GM12878 (cell line): ENCODE measurements at regions not wholly inside any gene's neighbourhood (a gene's known extent, or its start where the extent isn't known, plus 50 kb on each side); places are given as distances from the start of the nearest gene placed in this dataset.
"Not testable (repeated sequence)": the region's sequence is repeated elsewhere in the genome, so short reads cannot be mapped to it uniquely, and the experiment has no call there.

Experiments used
- ATAC-seq: fragments of 200-7000 bp; cut with Tn5 transposase; 3 replicates; pipeline ENCODE4 v1.9.1; 2020; ENCODE audit warnings: mild to moderate bottlenecking, moderate library complexity
- BruUV-seq: library from RNA; stranded (reverse); fragments of 400-500 nt; replicated peaks from 2 replicates; lab custom pipeline; 2021; lab: Mats Ljungman, UMichigan
- CTCF ChIA-PET: fragments of 300-600 bp; sonication (Branson Sonifier 250); formaldehyde crosslinking; extraction: SDS; loops from one replicate; lab custom pipeline; 2021; ENCODE audit warnings: inconsistent platforms; lab: Yijun Ruan, JAX
- POLR2A ChIA-PET: fragments of 350-600 bp; formaldehyde crosslinking; extraction: SDS; loops from one replicate; lab custom pipeline; 2021; ENCODE audit warnings: inconsistent platforms; lab: Charles Lee
- RAD21 ChIA-PET: fragments of 300-600 bp; sonication (Branson Sonifier 250); formaldehyde crosslinking; loops from one replicate; lab custom pipeline; 2023; ENCODE audit warnings: antibody characterized with exemption; ENCODE audit not compliant: unreplicated experiment; lab: Charles Lee
- SMC1A ChIA-PET: fragments of 300-600 bp; sonication (Branson Sonifier 250); formaldehyde crosslinking; loops from one replicate; lab custom pipeline; 2023; ENCODE audit not compliant: unreplicated experiment, uncharacterized antibody; lab: Charles Lee
- DNase-seq: peaks from one replicate; pipeline ENCODE4 v3.0.0-alpha.2; 2011; ENCODE audit warnings: low read depth, low spot score
- FAIRE-seq: peaks from 3 replicates; lab custom pipeline; 2011; peaks lifted over from hg19 to GRCh38; lab: Jason Lieb, UNC
- H2AFZ ChIP-seq: 2 replicates; pipeline ENCODE4 v1.6.0; 2011; ENCODE audit warnings: low read depth, low read length, control low read depth; ENCODE audit not compliant: control insufficient read depth
- H3K27ac ChIP-seq: 2 replicates; pipeline ENCODE4 v1.5.1; 2011; ENCODE audit warnings: control low read depth; ENCODE audit not compliant: control insufficient read depth, insufficient read depth
- H3K27me3 ChIP-seq, 2 experiments: replicated peaks in 1 of 2; 2 replicates each; pipeline versions ENCODE4 v1.6.0 to v1.6.1; 2011; ENCODE audit warnings: low read length in 1 of 2; ENCODE audit not compliant: control insufficient read depth in 2 of 2, insufficient read depth in 2 of 2
- H3K36me3 ChIP-seq, 2 experiments: 2 replicates each; pipeline ENCODE4 v1.5.1; 2011; ENCODE audit warnings: low read length in 1 of 2; ENCODE audit not compliant: control insufficient read depth in 2 of 2, insufficient read depth in 2 of 2
- H3K4me1 ChIP-seq: 2 replicates; pipeline ENCODE4 v1.6.1; 2011; ENCODE audit warnings: mild to moderate bottlenecking, low read length, moderate library complexity, mixed read lengths; ENCODE audit not compliant: control insufficient read depth, insufficient read depth
- H3K4me2 ChIP-seq: 2 replicates; pipeline ENCODE4 v1.6.0; 2011; ENCODE audit warnings: control low read depth; ENCODE audit not compliant: control insufficient read depth, insufficient read depth
- H3K4me3 ChIP-seq: fragments of 200-600 bp; sonication (generic); 2 replicates; pipeline ENCODE4 v1.5.1; 2016
- H3K79me2 ChIP-seq: 2 replicates; pipeline ENCODE4 v1.6.0; 2011; ENCODE audit warnings: low read length; ENCODE audit not compliant: control insufficient read depth, insufficient read depth
- H3K9ac ChIP-seq: 2 replicates; pipeline ENCODE4 v1.8.0; 2011; ENCODE audit warnings: low read length, control low read depth, mixed read lengths; ENCODE audit not compliant: control insufficient read depth, insufficient read depth
- H3K9me3 ChIP-seq: replicated peaks from 3 replicates; pipeline ENCODE4 v1.5.1; 2011; ENCODE audit warnings: mild to moderate bottlenecking, low read length; ENCODE audit not compliant: control insufficient read depth, insufficient read depth
- H4K20me1 ChIP-seq: 2 replicates; pipeline ENCODE4 v1.6.0; 2011; ENCODE audit not compliant: control insufficient read depth, insufficient read depth
- WGBS: methylation state at CpG from one replicate; pipeline ENCODE4 v1.1.6; 2016; ENCODE audit warnings: low lambda C conversion rate; ENCODE audit not compliant: insufficient replicate concordance, insufficient coverage; ENCODE audit errors: missing lambda C conversion rate; 5-methylcytosine and 5-hydroxymethylcytosine counted together
- in situ Hi-C: fragments of 300-500 bp; cut with MboI; formaldehyde crosslinking; loops from 9 replicates; pipeline ENCODE4 v1.14.3; 2018; ENCODE audit warnings: mixed read lengths
- intact Hi-C: fragments of 100-400 bp; cut with micrococcal nuclease; formaldehyde crosslinking; loops from one replicate; pipeline ENCODE4 v1.14.2; 2022; ENCODE audit not compliant: unreplicated experiment

- CTCF ChIA-PET, POLR2A ChIA-PET, H3K79me2 ChIP-seq, H3K4me1 ChIP-seq, RAD21 ChIA-PET, H2AFZ ChIP-seq, ATAC-seq, intact Hi-C loops, H4K20me1 ChIP-seq, H3K27ac ChIP-seq, FAIRE-seq, H3K27me3 ChIP-seq, SMC1A ChIA-PET, H3K4me3 ChIP-seq, BruUV-seq, DNase-seq, in situ Hi-C loops, H3K36me3 ChIP-seq, H3K4me2 ChIP-seq, H3K9me3 ChIP-seq, H3K9ac ChIP-seq: not testable (repeated sequence)
- WGBS, result 61% methylated on average over 15 of the region's 16 CpGs
Observed at GRCh38 chr1:96604620-96605019, 117.0 kb upstream of the PTBP2 start.

- DNase-seq, H3K4me3 ChIP-seq, H3K9ac ChIP-seq, H2AFZ ChIP-seq, in situ Hi-C loops, RAD21 ChIA-PET, intact Hi-C loops, SMC1A ChIA-PET, CTCF ChIA-PET, H3K27ac ChIP-seq, ATAC-seq, H3K27me3 ChIP-seq, BruUV-seq, H3K36me3 ChIP-seq, H3K4me2 ChIP-seq, H4K20me1 ChIP-seq, POLR2A ChIA-PET, FAIRE-seq, H3K9me3 ChIP-seq, H3K79me2 ChIP-seq, H3K4me1 ChIP-seq: not testable (repeated sequence)
- WGBS, result 8% methylated on average over 4 of the region's 5 CpGs
Observed at GRCh38 chr1:96617375-96617774, 104.2 kb upstream of the PTBP2 start.
